Mononuclear cell (primary cell): ENCODE measurements at regions not wholly inside any gene's neighbourhood (a gene's known extent, or its start where the extent isn't known, plus 50 kb on each side); places are given as distances from the start of the nearest gene placed in this dataset.

Experiments
- H3K27me3 ChIP-seq: 2 replicates; pipeline ENCODE4 v1.6.0; 2011; ENCODE audit warnings: low read length, control low read depth; ENCODE audit not compliant: insufficient read depth
- H3K4me1 ChIP-seq: 2 replicates; pipeline ENCODE4 v1.5.1; 2011; ENCODE audit warnings: mild to moderate bottlenecking, low read length, control low read depth; ENCODE audit not compliant: insufficient read depth
- H3K4me3 ChIP-seq: 2 replicates; pipeline ENCODE4 v1.5.1; 2011; ENCODE audit warnings: mild to moderate bottlenecking, low read length, moderate library complexity
- H3K9me3 ChIP-seq: 2 replicates; pipeline ENCODE4 v1.5.1; 2011; ENCODE audit warnings: low read depth, mild to moderate bottlenecking, control low read depth, low read length

DNA sequence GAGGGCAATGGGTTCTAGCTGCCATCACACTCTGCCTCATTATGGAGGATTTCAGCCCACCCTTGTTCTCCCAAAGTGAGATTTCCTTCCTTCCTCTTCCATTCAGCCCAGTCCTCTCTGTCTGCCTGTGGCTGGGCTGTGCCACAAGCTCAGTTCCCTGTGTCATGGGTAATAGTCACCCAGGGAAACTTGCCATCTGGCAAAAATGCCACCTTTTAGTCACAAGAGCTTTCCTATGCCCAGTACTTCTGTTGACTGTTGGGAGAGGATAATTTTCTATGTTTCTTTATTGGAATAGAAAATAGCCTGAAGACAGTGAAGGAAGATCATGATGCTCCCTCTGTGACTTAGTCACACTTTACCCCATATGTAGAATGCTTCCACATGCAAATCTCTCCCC, 71.4 kb downstream of the TLR4 start:
- Histone ChIP-seq H3K4me3 (no peak overlapping the region), H3K27me3 (no peaks in the 10 kb centered on the region), H3K9me3 (no peaks in the 10 kb centered on the region), H3K4me1 (peaks cover 13% of the 10 kb centered on the region)

DNA sequence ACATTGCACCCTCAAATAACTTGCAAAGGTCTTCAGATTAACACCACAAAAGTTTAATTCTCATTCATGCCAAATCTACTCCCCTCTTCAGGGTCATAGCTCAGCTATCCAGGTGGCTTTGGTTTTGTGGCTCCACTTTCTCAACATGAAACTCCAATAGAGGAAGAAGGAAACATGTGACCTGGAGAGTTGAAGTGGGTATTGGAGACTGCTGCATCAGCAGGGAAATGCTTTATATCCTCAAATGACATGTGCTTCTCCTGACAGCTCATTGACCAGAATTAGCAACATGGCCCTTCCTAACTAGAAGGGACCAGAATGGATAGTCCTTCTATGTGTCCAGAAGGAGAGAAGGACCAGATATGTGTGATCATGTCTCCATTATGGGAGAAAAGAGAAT, 73.6 kb downstream of the TLR4 start:
- Histone ChIP-seq H3K4me1 (peaks cover 19% of the 10 kb centered on the region), H3K27me3 (no peaks in the 10 kb centered on the region), H3K9me3 (no peaks in the 10 kb centered on the region), H3K4me3 (no peak overlapping the region)

DNA sequence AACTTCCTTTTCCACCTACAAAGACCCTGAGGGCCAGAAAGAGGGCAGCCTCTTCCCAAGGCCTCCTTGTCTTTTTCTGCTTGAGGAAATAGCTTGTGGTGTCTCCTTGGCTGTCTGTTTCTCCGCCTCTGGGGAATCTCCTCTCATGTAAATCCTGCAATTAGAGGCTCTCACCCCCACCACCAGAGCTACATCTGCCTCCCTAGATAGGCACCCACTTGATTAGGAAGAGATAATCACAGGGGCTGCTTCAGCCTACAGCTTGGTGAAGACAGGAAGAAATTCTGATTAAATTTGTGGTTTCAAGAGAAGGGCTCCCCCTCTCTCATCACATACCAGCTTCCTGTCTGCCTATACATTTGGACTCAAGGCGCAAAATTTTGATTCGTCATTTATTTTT, 75.6 kb downstream of the TLR4 start:
- Histone ChIP-seq H3K4me1 (peaks cover 29% of the 10 kb centered on the region), H3K4me3 (no peak overlapping the region), H3K27me3 (no peaks in the 10 kb centered on the region), H3K9me3 (no peaks in the 10 kb centered on the region)

DNA sequence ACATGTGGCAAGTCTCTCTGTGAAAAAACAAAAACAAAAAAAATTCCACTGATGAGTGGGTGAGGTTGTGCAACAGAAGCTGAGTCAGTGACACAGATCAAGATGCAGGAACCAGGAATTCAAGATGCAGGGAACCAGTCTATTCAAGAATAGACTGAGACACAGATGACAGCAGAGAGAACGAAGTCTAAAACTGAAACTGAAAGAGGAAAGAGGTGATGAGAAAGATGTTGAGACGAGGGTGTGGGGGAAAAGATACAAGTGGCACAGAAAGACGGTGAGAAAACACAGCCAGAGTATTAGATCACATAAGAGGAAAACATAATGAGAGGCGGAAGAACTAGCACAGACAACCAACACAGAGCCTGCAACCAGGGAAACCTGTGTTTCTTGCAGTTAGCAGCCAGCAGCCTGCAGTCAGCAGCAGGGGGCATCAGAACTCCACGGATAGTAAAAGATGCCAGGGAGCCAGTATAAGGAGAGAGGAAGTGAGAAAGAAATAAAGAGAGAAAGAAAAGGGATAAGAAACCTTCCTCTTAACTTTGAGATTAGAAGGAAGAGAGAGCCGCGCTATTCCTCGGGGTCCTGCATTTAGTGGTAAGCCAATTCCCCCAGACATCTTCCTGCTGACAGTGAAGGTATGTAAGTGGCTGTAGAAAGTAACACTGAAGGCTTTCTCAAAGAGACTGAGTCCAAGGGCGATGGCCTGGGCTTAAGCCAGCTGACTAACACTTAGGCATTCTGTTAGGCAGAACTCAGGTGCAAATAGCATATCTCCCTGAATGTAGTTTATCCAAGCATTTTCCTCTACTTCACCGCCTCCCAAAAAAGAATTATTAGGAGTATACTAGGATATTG, 79.0 kb downstream of the TLR4 start:
- Histone ChIP-seq H3K4me3 (peak overlapping the region; percentile 29), H3K27me3 (no peaks in the 10 kb centered on the region), H3K9me3 (no peaks in the 10 kb centered on the region), H3K4me1 (peaks cover 27% of the 10 kb centered on the region)

GRCh38 chr9:117783828-117784227, 79.6 kb downstream of the TLR4 start:
- Histone ChIP-seq H3K4me1 (peaks cover 24% of the 10 kb centered on the region), H3K4me3 (no peak overlapping the region), H3K9me3 (no peaks in the 10 kb centered on the region), H3K27me3 (no peaks in the 10 kb centered on the region)

DNA sequence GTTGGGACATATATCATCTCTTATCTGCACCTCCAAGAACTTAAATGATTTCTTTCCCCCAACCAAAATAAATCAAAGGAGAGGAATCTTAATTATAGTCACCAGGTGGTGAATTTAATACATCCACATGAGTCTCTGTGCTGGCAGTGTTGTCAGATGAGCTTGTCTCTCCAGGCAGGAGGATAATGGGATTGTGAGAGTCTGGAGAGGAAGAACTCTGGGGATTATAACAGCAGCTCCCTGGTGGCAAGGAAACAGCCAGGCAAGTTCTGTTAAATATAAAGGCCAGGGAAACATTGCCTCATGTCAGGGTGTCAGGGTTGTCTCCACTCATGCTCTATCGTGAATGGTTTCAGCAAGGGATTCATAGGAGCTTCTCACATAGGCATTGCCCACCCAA, 80.8 kb downstream of the TLR4 start:
- H3K4me1 ChIP-seq, result peaks cover 20% of the 10 kb centered on the region
- no peaks in the 10 kb centered on the region for H3K9me3 ChIP-seq
- no peak overlapping the region for H3K4me3 ChIP-seq
- H3K27me3 ChIP-seq, result no peaks in the 10 kb centered on the region

DNA sequence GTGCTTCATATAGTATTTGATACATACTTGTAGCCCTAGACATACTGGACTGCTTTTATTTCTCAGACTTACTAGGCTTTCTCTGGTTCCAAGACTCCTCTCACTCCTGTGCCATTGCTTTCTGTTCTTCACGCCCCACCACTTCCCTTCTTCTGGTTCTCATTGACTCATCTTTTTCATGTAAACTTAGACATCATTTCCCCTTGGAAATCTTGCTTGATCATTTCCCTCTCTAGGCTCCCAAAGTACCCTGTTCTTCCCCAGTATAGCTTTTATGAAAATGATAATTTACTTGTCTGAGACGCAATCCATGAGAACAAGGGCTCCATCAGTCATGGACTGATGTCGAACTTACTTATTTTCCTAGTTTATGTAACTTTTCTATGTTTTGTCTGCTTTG, 83.5 kb downstream of the TLR4 start:
- Histone ChIP-seq H3K4me3 (no peak overlapping the region), H3K27me3 (no peaks in the 10 kb centered on the region), H3K4me1 (peaks cover 14% of the 10 kb centered on the region)

DNA sequence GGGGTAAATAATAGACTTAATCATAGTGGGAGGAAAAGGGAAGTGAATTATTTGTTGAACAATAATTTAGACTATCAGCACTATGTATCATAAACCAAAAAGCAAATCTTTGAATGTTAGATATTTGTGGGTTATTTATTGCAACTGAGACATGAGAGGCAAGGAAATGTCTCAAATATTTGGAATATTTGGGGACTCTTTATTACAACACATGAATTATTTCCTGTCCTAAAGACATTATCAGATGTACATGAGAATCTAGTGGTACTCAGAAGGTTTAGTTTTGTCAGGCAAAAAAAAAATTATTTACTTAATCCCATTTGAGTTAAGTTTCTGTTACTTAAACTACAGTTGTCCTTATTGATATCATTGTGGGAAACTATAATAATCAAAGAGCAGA, 91.1 kb downstream of the TLR4 start:
- H3K27me3 ChIP-seq, result peaks cover 4% of the 10 kb centered on the region
- no peak overlapping the region for H3K4me3 ChIP-seq
- H3K9me3 ChIP-seq, result peaks cover 5% of the 10 kb centered on the region
- H3K4me1 ChIP-seq, result no peaks in the 10 kb centered on the region

More for the DNA sequence above, 83.5 kb downstream of the TLR4 start:
- peaks cover 5% of the 10 kb centered on the region for H3K9me3 ChIP-seq

GRCh38 chr9:117796681-117797080, 92.5 kb downstream of the TLR4 start:
- Histone ChIP-seq H3K27me3 (peaks cover 4% of the 10 kb centered on the region), H3K4me1 (no peaks in the 10 kb centered on the region), H3K9me3 (no peaks in the 10 kb centered on the region), H3K4me3 (no peak overlapping the region)

- no peaks in the 10 kb centered on the region for H3K4me1 ChIP-seq
- H3K4me3 ChIP-seq, result no peak overlapping the region
- peaks cover 7% of the 10 kb centered on the region for H3K27me3 ChIP-seq
- H3K9me3 ChIP-seq, result no peaks in the 10 kb centered on the region
Observed at GRCh38 chr9:117800389-117800788, 96.2 kb downstream of the TLR4 start.

GRCh38 chr9:117809751-117810150, 105.5 kb downstream of the TLR4 start:
- no peak overlapping the region for H3K4me3 ChIP-seq
- H3K27me3 ChIP-seq, result peaks cover 21% of the 10 kb centered on the region

GRCh38 chr9:117815315-117815714, 111.1 kb downstream of the TLR4 start:
- no peak overlapping the region for H3K4me3 ChIP-seq
- H3K9me3 ChIP-seq, result no peaks in the 10 kb centered on the region
- peaks cover 10% of the 10 kb centered on the region for H3K27me3 ChIP-seq
- H3K4me1 ChIP-seq, result peaks cover 5% of the 10 kb centered on the region

More at GRCh38 chr9:117809751-117810150, 105.5 kb downstream of the TLR4 start:
- Histone ChIP-seq H3K4me1 (no peaks in the 10 kb centered on the region), H3K9me3 (no peaks in the 10 kb centered on the region)

GRCh38 chr9:117815948-117816347, 111.7 kb downstream of the TLR4 start:
- peaks cover 10% of the 10 kb centered on the region for H3K27me3 ChIP-seq
- peaks cover 5% of the 10 kb centered on the region for H3K4me1 ChIP-seq
- H3K4me3 ChIP-seq, result no peak overlapping the region
- no peaks in the 10 kb centered on the region for H3K9me3 ChIP-seq

DNA sequence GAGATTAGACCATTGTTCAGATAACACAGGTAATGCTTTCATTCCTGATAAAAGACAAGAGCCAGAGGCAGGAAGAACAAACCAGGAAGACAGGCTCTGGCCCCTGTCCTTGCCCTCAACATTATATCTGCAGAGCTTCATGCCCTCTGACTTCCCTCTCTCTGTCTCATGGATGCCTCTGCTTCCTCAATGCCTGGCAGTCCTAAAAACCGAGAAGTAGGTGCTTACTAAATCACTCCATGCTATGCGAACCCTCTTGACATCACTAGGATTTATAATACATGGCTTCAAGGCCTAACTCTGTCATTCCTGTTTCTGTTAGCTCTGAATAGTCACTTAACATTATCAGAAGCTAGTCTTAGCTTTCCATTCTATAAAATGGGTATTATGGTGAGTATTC, 117.8 kb downstream of the TLR4 start:
- peaks cover 20% of the 10 kb centered on the region for H3K4me1 ChIP-seq
- no peak overlapping the region for H3K4me3 ChIP-seq
- H3K9me3 ChIP-seq, result no peaks in the 10 kb centered on the region
- peaks cover 12% of the 10 kb centered on the region for H3K27me3 ChIP-seq

DNA sequence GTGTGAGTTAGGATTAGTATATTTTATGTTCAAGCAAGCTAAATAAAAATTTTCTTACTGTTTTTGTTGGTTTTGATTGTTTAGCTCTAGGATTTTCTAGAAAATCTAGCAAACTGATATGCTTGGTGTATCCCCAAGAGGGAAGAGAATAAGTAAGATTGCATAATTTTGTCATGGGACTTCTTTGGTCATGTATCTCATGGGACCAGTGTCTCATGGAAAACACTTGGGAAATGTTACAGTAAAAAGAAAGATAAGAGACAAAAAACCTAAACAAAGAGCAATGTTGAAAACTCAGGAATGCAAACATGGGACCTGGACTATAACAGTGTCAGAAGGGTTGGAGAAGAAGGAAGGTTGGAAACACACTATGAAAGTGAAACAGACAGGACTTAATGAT, 119.4 kb downstream of the TLR4 start:
- H3K9me3 ChIP-seq, result no peaks in the 10 kb centered on the region
- peaks cover 28% of the 10 kb centered on the region for H3K4me1 ChIP-seq
- H3K4me3 ChIP-seq, result no peak overlapping the region
- H3K27me3 ChIP-seq, result peaks cover 12% of the 10 kb centered on the region
